Fibroblast of villous mesenchyme (primary cell): ENCODE measurements at regions not wholly inside any gene's neighbourhood (a gene's known extent, or its start where the extent isn't known, plus 50 kb on each side); places are given as distances from the start of the nearest gene placed in this dataset.

ENCODE experiments used
- DNase-seq: peaks from one replicate; pipeline ENCODE4 v3.0.0-alpha.2; 2010; ENCODE audit warnings: low read depth
- H3K4me3 ChIP-seq: 2 replicates; pipeline ENCODE4 v1.5.1; 2011; ENCODE audit warnings: low read depth, mild to moderate bottlenecking, low read length
- CTCF ChIP-seq: IDR thresholded peaks from 2 replicates; pipeline ENCODE4 v1.5.1; 2012; ENCODE audit warnings: low read depth, mild to moderate bottlenecking, low read length; ENCODE audit not compliant: insufficient read depth

DNA sequence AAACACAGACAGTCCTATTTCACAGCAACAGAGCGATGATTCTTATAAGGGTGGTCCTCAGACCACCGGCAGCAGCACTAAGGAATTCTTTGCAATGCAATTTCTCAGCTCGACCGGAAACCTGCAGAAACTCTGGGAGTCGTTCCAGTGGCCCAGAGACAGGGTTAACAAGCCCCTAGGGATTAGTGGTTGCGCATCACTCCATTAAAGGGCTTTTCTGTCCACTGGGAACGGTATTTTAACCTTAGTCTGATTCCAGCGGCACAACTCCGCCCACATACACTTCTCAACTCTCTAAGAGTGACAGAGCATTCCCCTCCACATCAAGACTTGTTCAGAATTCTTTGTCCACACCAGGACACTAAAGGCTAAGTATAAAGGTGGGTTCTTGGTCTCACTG lies 341.5 kb downstream of the TFAP2A start:
- DNase-seq, result no peak
- H3K4me3 ChIP-seq, result no peak overlapping the region
- TF ChIP-seq CTCF, result no peak

DNA sequence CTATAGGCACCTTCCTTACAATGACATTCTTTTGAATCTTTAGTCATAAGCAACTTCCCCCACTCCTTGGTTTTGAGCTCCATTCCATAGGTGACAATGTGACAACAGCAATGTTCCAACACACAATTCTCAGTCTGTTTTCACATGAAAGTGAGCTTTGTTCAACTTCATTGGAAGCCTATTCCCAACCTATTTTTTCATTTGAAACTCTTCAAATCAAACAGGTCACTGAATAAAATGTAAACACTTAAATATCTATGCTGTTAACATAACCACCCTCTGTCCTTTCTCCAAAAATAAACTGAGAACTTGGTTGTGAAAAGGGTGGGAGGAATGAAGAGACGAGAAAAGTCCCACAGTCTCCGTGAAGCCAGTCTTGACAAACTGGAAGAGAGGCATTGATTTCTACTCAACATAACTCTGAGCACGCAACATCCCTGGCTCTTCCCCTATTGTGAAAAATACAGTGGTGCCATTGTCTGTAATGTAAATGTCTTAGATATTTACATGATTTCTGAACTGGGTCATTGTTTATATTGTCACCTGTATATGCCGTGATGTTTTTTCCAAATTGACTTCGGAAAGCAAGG lies 343.1 kb downstream of the TFAP2A start:
- no peak for DNase-seq
- H3K4me3 ChIP-seq, result no peak overlapping the region
- TF ChIP-seq CTCF, result no peak

DNA sequence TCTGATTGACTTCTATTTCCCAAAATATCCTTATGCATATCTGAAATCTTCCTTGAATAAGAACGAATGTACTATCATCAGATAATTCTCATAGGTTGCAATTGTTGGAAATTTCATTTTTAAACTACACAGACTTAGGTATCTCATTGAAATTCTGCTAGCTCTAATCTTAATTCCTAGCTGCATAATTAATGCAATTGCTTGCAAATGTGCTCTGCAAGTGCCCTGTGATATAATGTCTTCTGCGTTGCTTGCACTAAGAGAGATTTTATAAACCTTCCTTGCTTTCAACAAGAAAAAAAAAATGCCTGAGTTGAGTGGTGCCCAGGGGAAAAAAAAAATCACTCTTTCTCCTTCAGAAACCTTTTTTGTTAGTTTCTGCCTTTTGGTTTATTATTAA lies 354.9 kb downstream of the TFAP2A start:
- no peak overlapping the region for H3K4me3 ChIP-seq
- DNase-seq, result no peak
- no peak for TF ChIP-seq CTCF

GRCh38 chr6:10054672-10055071 lies 360.2 kb downstream of the TFAP2A start:
- TF ChIP-seq CTCF, result no peak
- DNase-seq, result no peak
- H3K4me3 ChIP-seq, result no peak overlapping the region

DNA sequence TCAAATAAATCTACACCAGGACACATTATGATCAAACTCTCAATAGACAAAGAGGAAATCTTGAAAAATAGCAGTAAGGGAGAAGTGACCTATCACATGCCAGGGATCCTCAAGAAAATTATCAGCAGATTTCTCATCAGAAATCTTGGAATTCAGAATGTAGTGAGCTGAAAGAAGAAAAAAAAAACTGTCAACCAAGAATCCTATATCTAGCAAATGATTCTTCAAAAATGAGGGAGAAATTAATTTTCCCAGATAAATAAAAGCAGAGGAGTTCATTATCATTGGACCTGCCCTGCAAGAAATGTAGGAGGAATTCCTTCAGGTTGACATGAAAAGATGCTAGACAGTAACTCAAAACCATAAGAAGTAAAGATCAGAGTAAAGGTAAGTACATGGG lies 363.6 kb downstream of the TFAP2A start:
- DNase-seq, result no peak
- TF ChIP-seq CTCF, result no peak
- H3K4me3 ChIP-seq, result no peak overlapping the region

DNA sequence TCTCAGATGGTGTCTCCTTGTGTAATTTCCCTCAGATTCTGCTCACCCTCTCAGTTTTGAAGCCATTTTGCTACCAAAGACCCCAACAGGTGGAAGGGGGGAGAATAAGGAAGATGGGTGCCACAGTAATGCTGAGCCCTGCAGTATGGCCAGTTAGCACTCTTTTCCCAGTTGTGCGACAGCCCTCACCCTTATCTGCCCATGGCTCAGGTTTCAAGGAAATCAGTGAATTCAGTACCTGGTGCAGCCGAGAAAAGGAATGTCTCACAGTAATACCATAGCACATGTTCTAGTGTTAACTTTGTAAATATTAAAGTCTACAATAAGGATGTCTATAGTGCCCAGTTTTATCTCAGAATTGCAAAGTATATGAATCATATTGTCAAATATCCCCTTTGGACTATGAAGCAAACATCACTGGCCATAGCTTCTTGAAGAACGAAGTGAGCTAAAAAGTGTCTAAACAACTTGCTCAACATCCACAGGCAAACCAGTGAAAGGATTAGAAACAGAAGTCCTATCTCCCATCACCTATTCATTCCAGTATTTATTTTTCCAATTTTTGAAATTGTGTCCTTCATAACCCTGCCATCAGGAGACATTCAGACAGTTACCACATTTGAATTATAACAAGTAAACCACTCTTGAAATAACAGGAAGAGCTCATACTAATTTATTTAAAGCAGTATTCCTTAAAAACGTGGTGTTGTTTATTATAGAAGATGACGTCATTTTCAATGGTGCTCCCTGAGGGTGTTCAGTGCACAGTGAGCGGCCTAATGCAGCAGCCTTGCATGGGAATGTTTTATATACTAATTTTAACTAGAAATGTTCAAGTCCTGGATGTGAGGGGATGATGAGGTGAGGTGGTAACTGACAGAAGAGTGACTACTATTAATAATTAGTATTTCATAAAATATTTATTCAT lies 366.2 kb downstream of the TFAP2A start:
- H3K4me3 ChIP-seq, result no peak overlapping the region
- DNase-seq, result no peak
- TF ChIP-seq CTCF, result no peak

- no peak for DNase-seq
- TF ChIP-seq CTCF, result no peak
- no peak overlapping the region for H3K4me3 ChIP-seq
Measured at GRCh38 chr6:10042280-10042679, 372.6 kb downstream of the TFAP2A start.
